GM12801 (cell line): ENCODE measurements at regions not wholly inside any gene's neighbourhood (a gene's known extent, or its start where the extent isn't known, plus 50 kb on each side); places are given as distances from the start of the nearest gene placed in this dataset.

Experiments
- CTCF ChIP-seq: IDR thresholded peaks from one replicate; pipeline ENCODE4 v1.5.1; 2011; ENCODE audit warnings: control low read depth; ENCODE audit not compliant: insufficient read length; ENCODE audit errors: extremely low read depth

GRCh38 chr4:179486570-179487335 lies 2044.5 kb upstream of the AGA start:
- no peak for TF ChIP-seq CTCF

- TF ChIP-seq CTCF = no peak
Measured at GRCh38 chr4:179492260-179493080, 2050.2 kb upstream of the AGA start.

GRCh38 chr4:179503976-179504375 lies 2061.7 kb upstream of the AGA start:
- no peak for TF ChIP-seq CTCF

GRCh38 chr4:179509489-179509888 lies 2067.3 kb upstream of the AGA start:
- no peak for TF ChIP-seq CTCF

GRCh38 chr4:179521952-179522351 lies 2079.7 kb upstream of the AGA start:
- no peak for TF ChIP-seq CTCF

GRCh38 chr4:179530958-179531357 lies 2088.7 kb upstream of the AGA start:
- TF ChIP-seq CTCF = no peak

GRCh38 chr4:179536694-179537093 lies 2094.5 kb upstream of the AGA start:
- TF ChIP-seq CTCF = no peak
